Thoracic aorta (tissue), 2 donors: ENCODE measurements at regions not wholly inside any gene's neighbourhood (a gene's known extent, or its start where the extent isn't known, plus 50 kb on each side); places are given as distances from the start of the nearest gene placed in this dataset.

Source experiments
- ATAC-seq: fragments of 150-250 bp; one replicate; pipeline ENCODE4 v1.8.0; 2017; ENCODE audit warnings: low read depth; ENCODE audit not compliant: insufficient number of reproducible peaks, low FRiP score
- DNase-seq: peaks from one replicate; pipeline ENCODE4 v3.0.0-alpha.2; 2020; ENCODE audit warnings: low spot score
- H3K27ac ChIP-seq, 2 donors: fragments of 200-600 bp; sonication (generic); 1 replicate in 1 of 2; 2 replicates in 1 of 2; pipeline ENCODE4 v1.5.1; 2016; ENCODE audit warnings: mild to moderate bottlenecking in 2 of 2, moderate library complexity in 2 of 2
- H3K27me3 ChIP-seq: fragments of 200-600 bp; sonication (generic); replicated peaks from 2 replicates; pipeline ENCODE4 v1.6.0; 2016; ENCODE audit warnings: mild to moderate bottlenecking; ENCODE audit not compliant: insufficient read depth
- H3K36me3 ChIP-seq: fragments of 200-600 bp; sonication (generic); one replicate; pipeline ENCODE4 v1.5.1; 2016
- H3K4me1 ChIP-seq, 2 donors: fragments of 200-600 bp; sonication (generic); 1 replicate in 1 of 2; 2 replicates in 1 of 2; pipeline versions ENCODE4 v1.5.1 to v1.6.0; 2016; ENCODE audit warnings: low read depth in 2 of 2, mild to moderate bottlenecking in 1 of 2; ENCODE audit not compliant: control insufficient read depth in 1 of 2
- H3K4me3 ChIP-seq: fragments of 200-600 bp; sonication (generic); 2 replicates; pipeline ENCODE4 v1.5.1; 2016; ENCODE audit warnings: mild to moderate bottlenecking
- H3K9me3 ChIP-seq: fragments of 200-600 bp; sonication (generic); 2 replicates; pipeline ENCODE4 v1.5.1; 2016
- TF ChIP-seq, protein P1 (sequence below): fragments of 200-600 bp; sonication (generic); IDR thresholded peaks from one replicate; pipeline ENCODE4 v1.5.1; 2019; ENCODE audit warnings: antibody characterized with exemption

DNA sequence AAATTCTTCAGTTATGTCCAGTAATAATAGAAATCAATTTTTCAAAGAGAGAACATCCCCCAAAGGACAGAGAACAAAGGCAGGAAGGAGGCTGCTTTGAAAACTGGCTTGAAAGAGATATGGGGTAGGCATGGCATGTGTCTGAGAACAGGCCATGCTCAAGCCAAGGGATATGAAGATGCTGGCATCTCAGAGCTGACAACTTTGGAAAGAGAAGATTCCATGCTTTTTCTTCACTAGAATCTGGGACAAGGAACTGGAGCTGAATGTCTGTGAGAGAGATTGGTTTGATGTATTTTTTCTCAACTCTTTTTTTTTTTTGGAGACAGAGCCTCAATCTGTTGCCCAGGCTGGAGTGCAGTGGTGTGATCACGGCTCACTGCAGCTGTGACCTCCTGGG is 139.8 kb upstream of the DLX2 start:
- H3K4me3 ChIP-seq: no peak overlapping the region

DNA sequence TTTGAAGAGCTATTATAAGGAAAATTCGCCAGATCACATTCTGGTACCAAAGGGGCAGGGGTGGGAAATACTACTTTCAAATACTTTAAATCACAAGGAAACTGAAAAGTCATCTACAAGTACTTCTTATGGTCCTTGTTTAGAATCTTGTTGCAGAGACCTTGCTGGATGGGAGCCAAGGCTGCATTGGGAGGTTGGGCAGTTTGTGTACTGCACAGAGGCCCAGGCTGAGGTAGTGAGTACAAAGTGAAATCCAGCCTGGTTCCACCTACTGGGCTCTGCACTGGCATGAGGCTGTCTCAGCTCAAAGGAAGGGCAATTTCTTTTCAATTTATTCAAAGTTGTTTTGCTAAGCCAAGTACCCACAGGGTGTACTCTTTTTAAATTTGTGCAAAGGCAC is 140.3 kb upstream of the DLX2 start:
- H3K36me3 ChIP-seq: no peaks in the 10 kb centered on the region
- no peaks in the 10 kb centered on the region for H3K4me1 ChIP-seq
- no peaks in the 10 kb centered on the region for H3K27me3 ChIP-seq
- no peak overlapping the region for H3K4me3 ChIP-seq
- DNase-seq (no peak), ATAC-seq (no peak)
- no peaks in the 10 kb centered on the region for H3K9me3 ChIP-seq
- TF ChIP-seq, protein P1, sequence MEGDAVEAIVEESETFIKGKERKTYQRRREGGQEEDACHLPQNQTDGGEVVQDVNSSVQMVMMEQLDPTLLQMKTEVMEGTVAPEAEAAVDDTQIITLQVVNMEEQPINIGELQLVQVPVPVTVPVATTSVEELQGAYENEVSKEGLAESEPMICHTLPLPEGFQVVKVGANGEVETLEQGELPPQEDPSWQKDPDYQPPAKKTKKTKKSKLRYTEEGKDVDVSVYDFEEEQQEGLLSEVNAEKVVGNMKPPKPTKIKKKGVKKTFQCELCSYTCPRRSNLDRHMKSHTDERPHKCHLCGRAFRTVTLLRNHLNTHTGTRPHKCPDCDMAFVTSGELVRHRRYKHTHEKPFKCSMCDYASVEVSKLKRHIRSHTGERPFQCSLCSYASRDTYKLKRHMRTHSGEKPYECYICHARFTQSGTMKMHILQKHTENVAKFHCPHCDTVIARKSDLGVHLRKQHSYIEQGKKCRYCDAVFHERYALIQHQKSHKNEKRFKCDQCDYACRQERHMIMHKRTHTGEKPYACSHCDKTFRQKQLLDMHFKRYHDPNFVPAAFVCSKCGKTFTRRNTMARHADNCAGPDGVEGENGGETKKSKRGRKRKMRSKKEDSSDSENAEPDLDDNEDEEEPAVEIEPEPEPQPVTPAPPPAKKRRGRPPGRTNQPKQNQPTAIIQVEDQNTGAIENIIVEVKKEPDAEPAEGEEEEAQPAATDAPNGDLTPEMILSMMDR: no peak
- no peak overlapping the region for H3K27ac ChIP-seq

More for the DNA sequence above, 139.8 kb upstream of the DLX2 start:
- ATAC-seq (no peak), DNase-seq (no peak)
- Histone ChIP-seq H3K27me3 (no peaks in the 10 kb centered on the region), H3K36me3 (no peaks in the 10 kb centered on the region), H3K9me3 (no peaks in the 10 kb centered on the region), H3K27ac (no peak overlapping the region), H3K4me1 (no peaks in the 10 kb centered on the region)
- TF ChIP-seq, protein P1: no peak

DNA sequence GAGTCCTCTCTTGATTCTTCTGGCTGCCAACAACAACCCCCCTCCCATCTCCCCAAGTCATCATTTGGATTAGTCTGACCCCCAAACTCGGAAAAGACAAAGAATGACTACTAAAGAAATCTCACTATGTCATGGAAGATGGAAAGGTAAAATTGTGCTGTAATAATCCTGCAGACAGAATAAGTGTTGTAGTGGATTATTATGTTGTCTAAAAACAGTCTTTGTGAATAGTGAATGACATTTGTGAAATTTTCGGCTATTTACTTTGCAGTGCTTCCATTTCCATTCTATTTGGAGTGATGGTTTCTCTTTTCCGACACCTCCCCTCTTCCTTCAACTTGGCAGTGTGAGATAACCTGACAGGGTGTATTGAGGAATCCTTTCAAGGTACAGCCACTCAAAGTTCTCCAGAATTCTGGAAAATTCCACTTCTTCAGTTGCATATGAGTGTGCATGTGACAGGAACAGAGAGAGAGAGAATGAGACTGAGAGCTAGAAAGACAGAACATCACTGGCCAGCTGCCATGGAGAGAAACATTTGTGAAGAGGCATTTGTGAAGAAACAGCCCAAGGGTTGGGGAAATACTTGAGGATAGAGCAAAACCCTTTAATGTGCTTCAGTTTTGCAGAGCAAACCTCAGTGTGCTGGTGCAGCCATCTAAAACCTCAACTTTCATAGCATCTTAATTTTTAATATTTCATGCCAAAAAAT is 141.9 kb upstream of the DLX2 start:
- H3K27me3 ChIP-seq: no peaks in the 10 kb centered on the region
- no peak overlapping the region for H3K27ac ChIP-seq
- H3K36me3 ChIP-seq: no peaks in the 10 kb centered on the region
- DNase-seq (no peak), ATAC-seq (no peak)
- H3K9me3 ChIP-seq: no peaks in the 10 kb centered on the region
- TF ChIP-seq, protein P1: no peak
- no peak overlapping the region for H3K4me3 ChIP-seq
- H3K4me1 ChIP-seq: no peaks in the 10 kb centered on the region

DNA sequence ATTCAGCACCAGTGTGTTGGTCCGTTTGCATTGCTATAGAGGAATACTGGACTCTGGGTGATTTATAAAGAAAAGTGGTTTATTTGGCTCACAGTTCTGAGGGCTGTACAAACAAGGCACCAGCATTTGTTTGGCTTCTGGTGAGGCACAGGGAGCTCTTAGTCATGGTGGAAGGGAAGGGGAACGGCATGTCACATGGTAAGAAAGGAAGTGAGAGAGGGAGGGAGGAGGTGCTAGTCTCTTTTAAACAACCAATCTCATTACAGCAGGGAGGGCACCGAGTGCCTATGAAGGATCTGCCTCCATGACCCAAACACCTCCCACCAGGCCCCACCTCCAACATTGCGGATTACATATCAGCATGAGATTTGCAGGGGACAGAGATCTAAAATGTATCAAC is 143.9 kb upstream of the DLX2 start:
- TF ChIP-seq, protein P1: no peak

DNA sequence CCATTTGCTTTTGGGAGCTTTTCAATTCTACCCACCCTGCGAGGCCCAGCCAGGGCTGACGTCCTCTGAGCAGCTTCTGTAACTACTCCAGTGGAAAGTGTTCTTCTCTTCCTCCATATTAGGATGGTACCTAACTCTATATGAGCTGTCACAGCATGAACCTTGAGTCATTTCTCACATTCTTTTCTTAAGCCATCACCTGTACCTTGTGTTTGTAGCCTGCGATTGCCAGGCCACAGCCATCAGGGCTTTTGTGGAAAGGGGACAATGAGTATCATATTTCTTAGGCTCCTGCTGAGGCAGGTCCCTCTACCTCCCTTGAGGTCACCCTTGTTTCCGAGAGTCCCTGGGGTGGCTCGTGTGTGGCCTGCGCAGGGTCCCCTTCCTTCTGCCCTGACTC is 144.5 kb upstream of the DLX2 start:
- Histone ChIP-seq H3K36me3 (no peaks in the 10 kb centered on the region), H3K4me3 (no peak overlapping the region), H3K27me3 (no peaks in the 10 kb centered on the region), H3K27ac (no peak overlapping the region), H3K4me1 (no peaks in the 10 kb centered on the region), H3K9me3 (no peaks in the 10 kb centered on the region)
- no peak for DNase-seq
- ATAC-seq: no peak
- TF ChIP-seq, protein P1: no peak

More for the DNA sequence above, 143.9 kb upstream of the DLX2 start:
- Histone ChIP-seq H3K9me3 (no peaks in the 10 kb centered on the region), H3K27me3 (no peaks in the 10 kb centered on the region), H3K4me1 (no peaks in the 10 kb centered on the region), H3K27ac (no peak overlapping the region), H3K4me3 (no peak overlapping the region), H3K36me3 (no peaks in the 10 kb centered on the region)
- DNase-seq (no peak), ATAC-seq (no peak)
